ENCODE measurements at regions not wholly inside any gene's neighbourhood (a gene's known extent, or its start where the extent isn't known, plus 50 kb on each side); places are given as distances from the start of the nearest gene placed in this dataset.

DNA sequence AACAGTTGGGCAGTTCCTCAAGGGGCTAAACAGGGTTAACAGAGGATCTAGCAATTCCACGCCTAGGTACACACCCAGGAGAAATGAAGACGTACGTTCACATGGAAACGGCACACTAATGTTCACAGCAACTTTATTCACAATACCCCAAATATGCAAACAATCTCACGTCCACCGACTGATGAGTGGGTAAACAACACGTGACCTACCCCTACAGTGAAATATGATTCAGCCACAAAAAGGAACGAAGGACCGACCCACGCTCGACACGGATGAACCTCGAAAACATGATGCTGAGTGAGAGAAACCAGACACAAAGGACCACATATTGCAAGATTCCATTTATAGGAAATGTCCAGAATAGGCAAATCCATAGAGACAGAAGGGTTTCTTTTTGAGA lies 112.7 kb downstream of the NCOR2 start:
- peaks cover 58% of the 10 kb centered on the region for H3K36me3 ChIP-seq (ENCODE audit: insufficient read depth, low read length)
- no peak overlapping the region for H3K9ac ChIP-seq (ENCODE audit: low read depth, low read length)
- no peak overlapping the region for H3K4me3 ChIP-seq (ENCODE audit: low read depth in 1 of 2, low read length in 2 of 2)
- no peak for DNase-seq
- H3K27ac ChIP-seq (ENCODE audit: low read length) = no peak overlapping the region
- no peaks in the 10 kb centered on the region for H3K27me3 ChIP-seq (ENCODE audit: insufficient read depth, low read length, poor library complexity)
- H2AFZ ChIP-seq (ENCODE audit: low read depth, low read length) = no peak overlapping the region
- no peaks in the 10 kb centered on the region for H3K9me3 ChIP-seq (ENCODE audit: insufficient read depth, low read length, severe bottlenecking)
- TF ChIP-seq, protein P1, sequence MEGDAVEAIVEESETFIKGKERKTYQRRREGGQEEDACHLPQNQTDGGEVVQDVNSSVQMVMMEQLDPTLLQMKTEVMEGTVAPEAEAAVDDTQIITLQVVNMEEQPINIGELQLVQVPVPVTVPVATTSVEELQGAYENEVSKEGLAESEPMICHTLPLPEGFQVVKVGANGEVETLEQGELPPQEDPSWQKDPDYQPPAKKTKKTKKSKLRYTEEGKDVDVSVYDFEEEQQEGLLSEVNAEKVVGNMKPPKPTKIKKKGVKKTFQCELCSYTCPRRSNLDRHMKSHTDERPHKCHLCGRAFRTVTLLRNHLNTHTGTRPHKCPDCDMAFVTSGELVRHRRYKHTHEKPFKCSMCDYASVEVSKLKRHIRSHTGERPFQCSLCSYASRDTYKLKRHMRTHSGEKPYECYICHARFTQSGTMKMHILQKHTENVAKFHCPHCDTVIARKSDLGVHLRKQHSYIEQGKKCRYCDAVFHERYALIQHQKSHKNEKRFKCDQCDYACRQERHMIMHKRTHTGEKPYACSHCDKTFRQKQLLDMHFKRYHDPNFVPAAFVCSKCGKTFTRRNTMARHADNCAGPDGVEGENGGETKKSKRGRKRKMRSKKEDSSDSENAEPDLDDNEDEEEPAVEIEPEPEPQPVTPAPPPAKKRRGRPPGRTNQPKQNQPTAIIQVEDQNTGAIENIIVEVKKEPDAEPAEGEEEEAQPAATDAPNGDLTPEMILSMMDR (IDR thresholded peaks at IDR 0.05; ENCODE audit: borderline replicate concordance, extremely low read depth, low read length, poor library complexity, severe bottlenecking) = no peak
- TF ChIP-seq EZH2 (IDR thresholded peaks at IDR 0.05; ENCODE audit: borderline replicate concordance, low read depth, low read length, severe bottlenecking) = no peak
- no peak overlapping the region for H3K4me2 ChIP-seq (ENCODE audit: insufficient read depth, low read length)
- no peak for ATAC-seq (ENCODE audit: insufficient read depth, low read depth)
- no peaks in the 10 kb centered on the region for H3K4me1 ChIP-seq (ENCODE audit: insufficient read depth, low read length)
- H4K20me1 ChIP-seq (ENCODE audit: insufficient read depth, low read length) = peaks cover 71% of the 10 kb centered on the region
- peaks cover 3% of the 10 kb centered on the region; the same call in 1 of the 2 replicates for H3K79me2 ChIP-seq (ENCODE audit: insufficient read depth, low read length)

DNA sequence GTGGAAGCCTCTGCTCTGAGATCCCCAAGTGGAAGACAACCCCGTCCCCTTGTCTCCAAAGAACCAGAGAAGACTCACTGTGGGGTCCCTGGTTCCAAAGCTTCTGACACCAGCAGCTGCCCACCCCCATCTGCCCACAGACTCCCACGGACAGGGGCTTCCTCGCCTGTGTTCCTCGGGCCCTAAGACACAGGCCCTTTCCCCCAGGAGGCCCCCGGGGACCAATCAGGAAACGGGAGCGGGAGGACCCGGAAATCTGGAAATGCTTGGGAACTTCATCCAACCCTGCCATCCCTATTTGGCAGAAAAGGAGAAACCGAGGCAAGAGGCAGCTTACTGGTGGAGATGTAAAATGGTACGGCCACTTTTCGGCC lies 113.1 kb downstream of the NCOR2 start:
- H2AFZ ChIP-seq (ENCODE audit: low read depth, low read length) = no peak overlapping the region
- no peaks in the 10 kb centered on the region for H3K27me3 ChIP-seq (ENCODE audit: insufficient read depth, low read length, poor library complexity)
- no peak overlapping the region for H3K4me2 ChIP-seq (ENCODE audit: insufficient read depth, low read length)
- peaks cover 58% of the 10 kb centered on the region for H3K36me3 ChIP-seq (ENCODE audit: insufficient read depth, low read length)
- no peak overlapping the region for H3K4me3 ChIP-seq (ENCODE audit: low read depth in 1 of 2, low read length in 2 of 2)
- TF ChIP-seq EZH2 (IDR thresholded peaks at IDR 0.05; ENCODE audit: borderline replicate concordance, low read depth, low read length, severe bottlenecking) = no peak
- TF ChIP-seq, protein P1 (IDR thresholded peaks at IDR 0.05; ENCODE audit: borderline replicate concordance, extremely low read depth, low read length, poor library complexity, severe bottlenecking) = no peak
- H3K27ac ChIP-seq (ENCODE audit: low read length) = no peak overlapping the region
- H3K79me2 ChIP-seq (ENCODE audit: insufficient read depth, low read length) = peaks cover 3% of the 10 kb centered on the region; the same call in 1 of the 2 replicates
- DNase-seq (no peak), ATAC-seq (ENCODE audit: insufficient read depth, low read depth) (no peak)
- H4K20me1 ChIP-seq (ENCODE audit: insufficient read depth, low read length) = peaks cover 69% of the 10 kb centered on the region
- no peaks in the 10 kb centered on the region for H3K9me3 ChIP-seq (ENCODE audit: insufficient read depth, low read length, severe bottlenecking)
- H3K9ac ChIP-seq (ENCODE audit: low read depth, low read length) = no peak overlapping the region
- H3K4me1 ChIP-seq (ENCODE audit: insufficient read depth, low read length) = no peaks in the 10 kb centered on the region

DNA sequence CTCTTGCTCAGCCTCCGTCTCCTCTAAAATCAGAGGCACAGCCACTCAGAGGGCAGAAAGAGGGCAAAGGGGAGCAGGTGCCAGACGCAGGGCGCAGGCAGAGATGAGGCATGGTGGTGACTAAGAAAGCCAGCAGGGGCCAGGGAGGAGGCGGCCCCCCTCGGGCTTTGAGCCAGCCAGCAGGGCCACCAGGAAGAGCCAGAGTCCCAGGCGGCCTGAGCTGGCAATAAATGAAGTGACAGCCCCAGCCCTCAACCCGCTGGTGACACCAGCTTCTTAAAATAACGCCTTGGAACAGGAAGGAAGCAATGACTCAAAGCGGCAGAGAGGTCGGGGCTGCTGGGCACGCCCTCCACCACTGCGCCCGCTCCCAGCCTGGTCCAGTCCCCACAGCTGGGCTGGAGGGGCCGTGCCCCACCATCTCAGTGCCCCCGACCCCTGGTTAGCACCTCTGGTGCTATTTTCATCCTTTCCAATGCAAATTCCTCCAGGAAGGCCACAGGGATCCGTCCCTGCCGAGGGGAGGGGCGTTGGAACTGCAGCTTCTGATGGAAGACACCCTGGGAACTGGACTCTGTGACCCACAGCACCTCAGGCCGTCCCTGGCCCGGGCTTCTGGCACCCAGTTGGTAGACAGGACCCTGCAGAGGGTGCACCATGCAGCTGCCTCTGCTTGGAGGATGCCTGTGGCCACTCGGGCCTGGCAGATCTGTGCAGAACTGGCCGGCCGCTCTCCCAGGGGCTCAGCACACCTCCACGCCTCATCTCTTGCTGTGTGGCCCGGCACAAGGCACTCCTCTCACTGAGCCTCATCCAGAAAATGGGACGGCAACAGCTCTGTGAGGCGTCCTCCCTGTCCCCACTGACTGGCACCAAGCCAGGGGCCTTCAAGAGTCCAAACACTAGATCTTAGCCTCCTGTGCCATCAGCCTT lies 113.7 kb downstream of the NCOR2 start:
- TF ChIP-seq EZH2 (IDR thresholded peaks at IDR 0.05; ENCODE audit: borderline replicate concordance, low read depth, low read length, severe bottlenecking) = no peak
- TF ChIP-seq, protein P1 (IDR thresholded peaks at IDR 0.05; ENCODE audit: borderline replicate concordance, extremely low read depth, low read length, poor library complexity, severe bottlenecking) = no peak
- DNase-seq = peak; percentile 36
- peaks cover 3% of the 10 kb centered on the region; the same call in 1 of the 2 replicates for H3K79me2 ChIP-seq (ENCODE audit: insufficient read depth, low read length)
- no peak overlapping the region for H3K4me3 ChIP-seq (ENCODE audit: low read depth in 1 of 2, low read length in 2 of 2)
- H4K20me1 ChIP-seq (ENCODE audit: insufficient read depth, low read length) = peaks cover 66% of the 10 kb centered on the region
- no peaks in the 10 kb centered on the region for H3K9me3 ChIP-seq (ENCODE audit: insufficient read depth, low read length, severe bottlenecking)
- peak overlapping the region; percentile 45; the same call in 1 of the 2 replicates for H3K27ac ChIP-seq (ENCODE audit: low read length)
- H3K36me3 ChIP-seq (ENCODE audit: insufficient read depth, low read length) = peaks cover 58% of the 10 kb centered on the region
- no peak overlapping the region for H3K9ac ChIP-seq (ENCODE audit: low read depth, low read length)
- H2AFZ ChIP-seq (ENCODE audit: low read depth, low read length) = no peak overlapping the region
- H3K4me1 ChIP-seq (ENCODE audit: insufficient read depth, low read length) = no peaks in the 10 kb centered on the region
- H3K27me3 ChIP-seq (ENCODE audit: insufficient read depth, low read length, poor library complexity) = no peaks in the 10 kb centered on the region
- peak; percentile 70 for ATAC-seq (ENCODE audit: insufficient read depth, low read depth)
- no peak overlapping the region for H3K4me2 ChIP-seq (ENCODE audit: insufficient read depth, low read length)
